Kidney (tissue), 13 donors: ENCODE measurements at regions not wholly inside any gene's neighbourhood (a gene's known extent, or its start where the extent isn't known, plus 50 kb on each side); places are given as distances from the start of the nearest gene placed in this dataset.

Experiments
- DNase-seq, 5 donors: peaks; one replicate each; pipeline ENCODE4 v3.0.0-alpha.2; 2013 to 2020
- FAIRE-seq: peaks from 2 replicates; lab custom pipeline; 2012; peaks lifted over from hg19 to GRCh38; lab: Jason Lieb, UNC
- H3K27ac ChIP-seq, 2 donors: one replicate each; pipeline ENCODE4 v1.7.0; 2013; ENCODE audit warnings: low read depth in 2 of 2, low read length in 2 of 2, inconsistent platforms in 1 of 2
- H3K27me3 ChIP-seq: one replicate; pipeline ENCODE4 v1.7.1; 2013; ENCODE audit warnings: low read length, inconsistent platforms; ENCODE audit not compliant: control insufficient read depth, insufficient read depth
- H3K36me3 ChIP-seq, 3 donors: one replicate each; pipeline versions ENCODE4 v1.7.0 to v1.7.1; 2013; ENCODE audit warnings: low read length in 3 of 3, control low read depth in 1 of 3, inconsistent platforms in 1 of 3; ENCODE audit not compliant: insufficient read depth in 3 of 3, control insufficient read depth in 2 of 3
- H3K4me1 ChIP-seq, 3 donors: one replicate each; pipeline versions ENCODE4 v1.7.0 to v1.7.1; 2013; ENCODE audit warnings: low read length in 3 of 3, inconsistent platforms in 1 of 3, low read depth in 1 of 3; ENCODE audit not compliant: control insufficient read depth in 2 of 3, insufficient read depth in 2 of 3
- H3K4me3 ChIP-seq, 3 donors: one replicate each; pipeline versions ENCODE4 v1.7.0 to v1.8.1; 2013; ENCODE audit warnings: low read length in 3 of 3, control low read depth in 1 of 3, inconsistent platforms in 1 of 3
- H3K9ac ChIP-seq, 3 donors: one replicate each; pipeline versions ENCODE4 v1.7.0 to v1.7.1; 2013; ENCODE audit warnings: low read length in 3 of 3, control low read depth in 1 of 3, inconsistent platforms in 1 of 3
- H3K9me3 ChIP-seq, 3 donors: one replicate each; pipeline versions ENCODE4 v1.7.0 to v1.7.1; 2013; ENCODE audit warnings: low read length in 3 of 3, control low read depth in 1 of 3, inconsistent platforms in 1 of 3; ENCODE audit not compliant: control insufficient read depth in 2 of 3, insufficient read depth in 1 of 3
- CTCF ChIP-seq: IDR thresholded peaks from 3 replicates; pipeline ENCODE4 v1.5.1; 2012; ENCODE audit warnings: mild to moderate bottlenecking, moderate library complexity, borderline replicate concordance; ENCODE audit not compliant: insufficient read depth; ENCODE audit errors: extremely low read depth
- intact Hi-C: fragments of 100-400 bp; cut with DNase I; formaldehyde crosslinking; loops from one replicate; pipeline ENCODE4 v1.11.1; 2022
- donor health status: control.
- donor health status: control.
- donor health status: control.
- donor health status: control.
- donor health status: control.
- donor health status: DM: yes; HTN: yes; CAD: no.
- donor health status: Normal renal cell carcinoma (clear cell type).

DNA sequence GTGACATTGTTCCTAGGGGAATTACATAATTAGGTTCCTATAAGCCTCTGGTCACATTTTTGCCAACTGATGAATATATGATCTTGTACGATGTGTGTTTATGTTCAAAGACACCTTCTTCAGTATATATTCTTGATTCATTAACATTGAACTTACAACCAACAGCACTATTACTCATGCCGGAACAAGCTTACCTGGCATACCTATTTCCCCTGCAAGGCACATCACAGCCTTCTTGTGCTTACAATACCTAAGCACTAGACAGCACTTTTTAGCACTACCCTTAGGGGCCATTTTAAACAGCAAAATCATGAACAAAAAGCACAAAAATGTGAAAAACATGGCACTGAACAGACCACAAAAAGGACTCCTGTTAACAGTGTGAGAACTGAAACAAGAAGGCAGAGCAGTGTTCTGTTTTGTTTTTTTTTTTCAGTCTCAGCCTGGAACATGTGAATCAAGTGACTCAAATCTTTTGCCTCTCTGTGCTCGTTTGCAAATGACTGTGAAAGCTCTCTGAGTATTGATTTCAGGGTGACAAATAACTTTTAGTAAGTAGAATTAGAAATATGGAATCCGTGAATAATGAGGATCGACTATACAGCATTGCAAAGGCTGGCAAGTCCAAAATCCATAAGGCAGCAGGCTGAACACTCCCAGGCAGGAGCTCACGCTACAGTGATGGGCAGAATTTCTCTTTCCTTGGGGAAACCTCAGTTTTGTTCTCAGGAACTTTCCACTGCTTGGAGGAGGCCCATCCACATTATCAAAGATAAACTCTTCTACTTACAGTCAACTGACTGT lies 102.3 kb upstream of the TSHZ2 start:
- no peak overlapping the region for H3K9ac ChIP-seq
- no peaks in the 10 kb centered on the region for H3K4me1 ChIP-seq
- no peaks in the 10 kb centered on the region for H3K36me3 ChIP-seq
- H3K27ac ChIP-seq, result no peak overlapping the region
- no peaks in the 10 kb centered on the region for H3K9me3 ChIP-seq
- intact Hi-C loops, result no loop called here
- FAIRE-seq (no peak), DNase-seq (no peak)
- TF ChIP-seq CTCF, result no peak
- H3K27me3 ChIP-seq, result no peaks in the 10 kb centered on the region
- no peak overlapping the region for H3K4me3 ChIP-seq

DNA sequence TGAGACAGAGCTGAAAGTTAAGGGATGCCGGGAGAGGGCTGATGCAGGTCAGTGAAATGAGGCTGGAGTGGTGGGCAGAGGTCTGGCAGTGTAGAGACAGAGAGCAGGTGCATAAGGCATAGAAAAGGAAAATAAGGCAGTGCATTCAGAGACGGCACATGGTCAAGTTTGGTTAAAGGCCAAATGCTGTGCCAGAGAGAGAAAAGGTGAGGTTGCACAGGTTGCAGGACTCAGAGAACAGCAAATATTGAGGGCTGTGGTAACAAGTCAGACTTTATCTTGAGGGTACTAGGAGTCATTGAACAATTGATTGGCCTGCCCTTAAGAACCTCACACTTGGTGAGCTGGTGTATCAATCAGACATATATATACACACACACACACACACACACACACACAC lies 102.9 kb upstream of the TSHZ2 start:
- intact Hi-C loops, result no loop called here
- no peak overlapping the region for H3K27ac ChIP-seq
- H3K9me3 ChIP-seq, result no peaks in the 10 kb centered on the region
- no peaks in the 10 kb centered on the region for H3K4me1 ChIP-seq
- DNase-seq, result no peak
- H3K27me3 ChIP-seq, result no peaks in the 10 kb centered on the region
- no peak overlapping the region for H3K4me3 ChIP-seq
- FAIRE-seq, result no peak
- H3K9ac ChIP-seq, result no peak overlapping the region
- no peak for TF ChIP-seq CTCF
- H3K36me3 ChIP-seq, result no peaks in the 10 kb centered on the region

GRCh38 chr20:52867305-52867704 lies 104.9 kb upstream of the TSHZ2 start:
- H3K27me3 ChIP-seq, result no peaks in the 10 kb centered on the region
- H3K36me3 ChIP-seq, result no peaks in the 10 kb centered on the region
- H3K27ac ChIP-seq, result no peak overlapping the region
- no peak for TF ChIP-seq CTCF
- FAIRE-seq (no peak), DNase-seq (no peak)
- peaks cover 0 to 4% (median 0%) of the 10 kb centered on the region in 3 donors for H3K9me3 ChIP-seq
- no peaks in the 10 kb centered on the region for H3K4me1 ChIP-seq
- no peak overlapping the region for H3K4me3 ChIP-seq
- intact Hi-C loops, result no loop called here
- H3K9ac ChIP-seq, result no peak overlapping the region
